Astrocyte (in vitro differentiated cells and primary cell): ENCODE measurements at regions not wholly inside any gene's neighbourhood (a gene's known extent, or its start where the extent isn't known, plus 50 kb on each side); places are given as distances from the start of the nearest gene placed in this dataset.

ENCODE experiments used
- CTCF ChIP-seq: IDR thresholded peaks from 2 replicates; pipeline ENCODE4 v1.5.1; 2011; ENCODE audit warnings: low read depth, mild to moderate bottlenecking, inconsistent platforms, low read length, moderate library complexity; ENCODE audit not compliant: insufficient read depth
- EZH2 ChIP-seq: IDR thresholded peaks from 2 replicates; pipeline ENCODE4 v1.6.1; 2012; ENCODE audit warnings: mild to moderate bottlenecking, low read length, inconsistent platforms; ENCODE audit not compliant: insufficient read depth

GRCh38 chr14:42563313-42563712 is 956.6 kb downstream of the LRFN5 start:
- TF ChIP-seq CTCF: no peak
- no peak for TF ChIP-seq EZH2
